DMS 273 (cell line): ENCODE measurements at regions not wholly inside any gene's neighbourhood (a gene's known extent, or its start where the extent isn't known, plus 50 kb on each side); places are given as distances from the start of the nearest gene placed in this dataset.
"Not testable (repeated sequence)": the region's sequence is repeated elsewhere in the genome, so short reads cannot be mapped to it uniquely, and the experiment has no call there.

Experiments
- DNase-seq: peaks from one replicate; lab custom pipeline; 2025; ENCODE audit not compliant: unreplicated experiment; lab: John Stamatoyannopoulos, UW

- DNase-seq = no peak
Observed at GRCh38 chr2:59398081-59398480, 1155.4 kb downstream of the BCL11A start.

- DNase-seq = no peak
Observed at GRCh38 chr2:59395119-59395518, 1154.0 kb upstream of the FANCL start.

GRCh38 chr2:59391896-59392295 lies 1150.8 kb upstream of the FANCL start:
- DNase-seq = no peak

GRCh38 chr2:59390581-59390980 lies 1149.5 kb upstream of the FANCL start:
- no peak for DNase-seq

GRCh38 chr2:59389240-59389639 lies 1148.1 kb upstream of the FANCL start:
- no peak for DNase-seq

- no peak for DNase-seq
Observed at GRCh38 chr2:59385971-59386370, 1144.8 kb upstream of the FANCL start.

- no peak for DNase-seq
Observed at GRCh38 chr2:59383473-59383872, 1142.3 kb upstream of the FANCL start.

GRCh38 chr2:59378127-59378526 lies 1137.0 kb upstream of the FANCL start:
- no peak for DNase-seq

GRCh38 chr2:59366288-59366687 lies 1125.2 kb upstream of the FANCL start:
- DNase-seq = no peak

- DNase-seq = no peak
Observed at GRCh38 chr2:59354498-59354897, 1113.4 kb upstream of the FANCL start.

GRCh38 chr2:59353306-59353921 lies 1112.3 kb upstream of the FANCL start:
- no peak for DNase-seq

GRCh38 chr2:59342166-59342565 lies 1101.0 kb upstream of the FANCL start:
- no peak for DNase-seq

GRCh38 chr2:59339837-59340207 lies 1098.7 kb upstream of the FANCL start:
- DNase-seq = no peak

- DNase-seq = no peak
Observed at GRCh38 chr2:59339121-59339836, 1098.2 kb upstream of the FANCL start.

GRCh38 chr2:59333007-59333406 lies 1091.9 kb upstream of the FANCL start:
- DNase-seq = no peak

- not testable (repeated sequence) for DNase-seq
Observed at GRCh38 chr2:59326581-59327365, 1085.6 kb upstream of the FANCL start.

GRCh38 chr2:59322870-59323269 lies 1081.7 kb upstream of the FANCL start:
- no peak for DNase-seq

GRCh38 chr2:59322005-59322404 lies 1080.9 kb upstream of the FANCL start:
- DNase-seq = no peak

- no peak for DNase-seq
Observed at GRCh38 chr2:59314031-59314766, 1073.1 kb upstream of the FANCL start.

- DNase-seq = no peak
Observed at GRCh38 chr2:59312967-59313940, 1072.1 kb upstream of the FANCL start.
